Stimulated activated naive CD8-positive, alpha-beta T cell treated with anti-CD3 and anti-CD28 coated beads, Interleukin-15, Interleukin-2, amounts not matched to agents 100 ng/mL and 50 ng/mL, for 24 hours (primary cell): ENCODE measurements at regions not wholly inside any gene's neighbourhood (a gene's known extent, or its start where the extent isn't known, plus 50 kb on each side); places are given as distances from the start of the nearest gene placed in this dataset.
"Not testable (repeated sequence)": the region's sequence is repeated elsewhere in the genome, so short reads cannot be mapped to it uniquely, and the experiment has no call there.

ENCODE experiments used
- H3K27ac Mint-ChIP-seq: one replicate; pipeline ENCODE4 v1.8.0; 2021; ENCODE audit warnings: mild to moderate bottlenecking, mixed read lengths
- H3K27me3 Mint-ChIP-seq: one replicate; pipeline ENCODE4 v1.8.0; 2021; ENCODE audit warnings: mixed read lengths
- H3K36me3 Mint-ChIP-seq: one replicate; pipeline ENCODE4 v1.8.0; 2021; ENCODE audit warnings: low read depth, mixed read lengths
- H3K4me1 Mint-ChIP-seq: one replicate; pipeline ENCODE4 v1.8.0; 2021; ENCODE audit warnings: low read depth, mixed read lengths
- H3K4me3 Mint-ChIP-seq: one replicate; pipeline ENCODE4 v1.8.0; 2021; ENCODE audit warnings: mild to moderate bottlenecking, mixed read lengths
- H3K9me3 Mint-ChIP-seq: one replicate; pipeline ENCODE4 v1.8.0; 2021; ENCODE audit warnings: mixed read lengths

DNA sequence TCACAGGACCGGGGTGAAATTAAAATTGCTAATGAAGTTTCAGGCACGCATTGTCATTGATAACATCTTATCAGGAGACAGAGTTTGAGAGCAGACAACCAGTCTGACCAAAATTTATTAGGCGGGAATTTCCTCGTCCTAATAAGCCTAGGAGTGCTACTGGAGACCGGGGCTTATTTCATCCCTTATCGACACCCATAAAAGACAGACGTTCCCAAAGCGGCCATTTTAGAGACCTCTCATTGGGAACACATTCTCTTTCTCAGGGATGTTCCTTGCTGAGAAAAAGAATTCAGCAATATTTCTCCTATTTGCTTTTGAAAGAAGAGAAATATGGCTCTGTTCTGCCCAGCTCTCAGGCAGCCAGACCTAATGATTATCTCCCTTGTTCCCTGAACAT lies 107.7 kb upstream of the DNAH14 start:
- peaks cover 23% of the 10 kb centered on the region for H3K9me3 Mint-ChIP-seq
- not testable (repeated sequence) for H3K36me3 Mint-ChIP-seq, H3K4me3 Mint-ChIP-seq, H3K4me1 Mint-ChIP-seq, H3K27ac Mint-ChIP-seq
- peaks cover 20% of the 10 kb centered on the region for H3K27me3 Mint-ChIP-seq

- no peak overlapping the region for H3K4me3 Mint-ChIP-seq
- H3K4me1 Mint-ChIP-seq, result no peaks in the 10 kb centered on the region
- H3K36me3 Mint-ChIP-seq, result no peaks in the 10 kb centered on the region
- H3K27ac Mint-ChIP-seq, result no peak overlapping the region
- peaks cover 25% of the 10 kb centered on the region for H3K27me3 Mint-ChIP-seq
- peaks cover 16% of the 10 kb centered on the region for H3K9me3 Mint-ChIP-seq
Measured at GRCh38 chr1:224825525-224826000, 103.9 kb upstream of the DNAH14 start.

DNA sequence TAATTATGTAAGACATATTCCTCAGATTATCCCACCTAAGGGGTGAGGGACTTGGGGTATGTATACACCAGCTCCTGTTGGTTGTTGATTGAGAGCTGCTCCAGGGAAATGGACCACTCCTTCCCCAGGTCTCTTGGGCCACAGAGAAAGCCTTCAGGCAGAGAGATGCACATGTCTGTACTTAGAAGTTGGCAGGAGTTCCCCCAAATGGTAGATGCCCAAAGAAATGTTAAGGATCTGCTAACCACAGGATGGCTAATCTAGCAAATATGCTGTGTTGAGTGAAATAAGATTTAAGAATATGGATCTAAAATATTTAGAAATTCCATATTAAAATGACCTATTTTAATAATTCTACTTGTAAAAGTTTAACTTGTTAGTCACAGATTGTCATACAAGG lies 100.8 kb upstream of the DNAH14 start:
- H3K27ac Mint-ChIP-seq, result no peak overlapping the region
- peaks cover 4% of the 10 kb centered on the region for H3K9me3 Mint-ChIP-seq
- peaks cover 28% of the 10 kb centered on the region for H3K27me3 Mint-ChIP-seq
- no peak overlapping the region for H3K4me3 Mint-ChIP-seq
- H3K4me1 Mint-ChIP-seq, result no peaks in the 10 kb centered on the region
- no peaks in the 10 kb centered on the region for H3K36me3 Mint-ChIP-seq

DNA sequence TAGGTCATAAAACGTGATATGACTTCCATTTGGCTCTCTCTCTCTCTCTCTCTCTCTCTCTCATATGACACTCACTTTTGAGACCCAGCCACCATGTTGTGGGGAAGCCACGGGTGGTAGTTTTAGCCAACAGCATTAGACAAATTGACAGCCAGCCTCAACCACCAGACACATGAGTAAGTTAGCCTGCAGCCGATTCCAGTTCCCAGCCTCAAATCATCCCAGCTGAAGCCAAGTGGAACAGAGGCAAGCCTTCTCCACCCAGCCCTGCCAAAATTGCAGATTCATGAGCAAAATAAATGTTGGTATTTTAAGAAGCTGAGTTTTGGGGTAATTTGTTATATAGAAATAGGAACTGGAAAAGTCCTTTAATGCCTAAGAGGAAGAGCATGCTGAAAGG lies 98.0 kb upstream of the DNAH14 start:
- no peak overlapping the region for H3K27ac Mint-ChIP-seq
- H3K4me1 Mint-ChIP-seq, result no peaks in the 10 kb centered on the region
- no peaks in the 10 kb centered on the region for H3K9me3 Mint-ChIP-seq
- H3K27me3 Mint-ChIP-seq, result peaks cover 24% of the 10 kb centered on the region
- H3K36me3 Mint-ChIP-seq, result no peaks in the 10 kb centered on the region
- H3K4me3 Mint-ChIP-seq, result no peak overlapping the region

GRCh38 chr1:224839648-224840300 lies 89.7 kb upstream of the DNAH14 start:
- H3K36me3 Mint-ChIP-seq, H3K27ac Mint-ChIP-seq, H3K4me3 Mint-ChIP-seq, H3K4me1 Mint-ChIP-seq, H3K9me3 Mint-ChIP-seq, H3K27me3 Mint-ChIP-seq: not testable (repeated sequence)

DNA sequence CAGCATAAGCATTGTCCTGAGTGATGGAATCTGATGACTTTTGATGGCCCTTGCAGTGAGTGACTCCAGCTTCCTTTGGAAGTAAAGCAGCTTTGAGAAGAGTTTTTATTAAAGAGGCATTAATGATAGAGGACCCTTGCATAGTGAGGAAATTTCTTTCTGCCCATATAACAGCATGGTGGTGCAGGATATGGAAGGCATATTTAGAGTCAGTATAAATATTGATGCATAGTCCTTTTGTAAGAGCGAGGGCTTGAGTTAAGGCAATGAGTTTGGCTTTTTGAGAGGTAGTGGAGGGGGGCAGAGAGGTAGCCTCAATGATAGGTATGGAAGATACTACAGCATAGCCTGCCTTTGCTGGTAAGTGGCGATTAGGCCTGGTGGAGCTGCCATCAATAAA lies 87.7 kb upstream of the DNAH14 start:
- H3K9me3 Mint-ChIP-seq, H3K27me3 Mint-ChIP-seq, H3K27ac Mint-ChIP-seq, H3K4me3 Mint-ChIP-seq, H3K4me1 Mint-ChIP-seq, H3K36me3 Mint-ChIP-seq: not testable (repeated sequence)

GRCh38 chr1:224846119-224846907 lies 83.2 kb upstream of the DNAH14 start:
- no peaks in the 10 kb centered on the region for H3K4me1 Mint-ChIP-seq
- no peak overlapping the region for H3K4me3 Mint-ChIP-seq
- H3K36me3 Mint-ChIP-seq, result no peaks in the 10 kb centered on the region
- no peaks in the 10 kb centered on the region for H3K9me3 Mint-ChIP-seq
- no peak overlapping the region for H3K27ac Mint-ChIP-seq
- H3K27me3 Mint-ChIP-seq, result peaks cover 4% of the 10 kb centered on the region

- Mint-ChIP-seq H3K27ac (no peak overlapping the region), H3K27me3 (peaks cover 10% of the 10 kb centered on the region), H3K4me1 (no peaks in the 10 kb centered on the region), H3K36me3 (no peaks in the 10 kb centered on the region), H3K9me3 (no peaks in the 10 kb centered on the region), H3K4me3 (no peak overlapping the region)
Measured at GRCh38 chr1:224850446-224850845, 79.0 kb upstream of the DNAH14 start.

DNA sequence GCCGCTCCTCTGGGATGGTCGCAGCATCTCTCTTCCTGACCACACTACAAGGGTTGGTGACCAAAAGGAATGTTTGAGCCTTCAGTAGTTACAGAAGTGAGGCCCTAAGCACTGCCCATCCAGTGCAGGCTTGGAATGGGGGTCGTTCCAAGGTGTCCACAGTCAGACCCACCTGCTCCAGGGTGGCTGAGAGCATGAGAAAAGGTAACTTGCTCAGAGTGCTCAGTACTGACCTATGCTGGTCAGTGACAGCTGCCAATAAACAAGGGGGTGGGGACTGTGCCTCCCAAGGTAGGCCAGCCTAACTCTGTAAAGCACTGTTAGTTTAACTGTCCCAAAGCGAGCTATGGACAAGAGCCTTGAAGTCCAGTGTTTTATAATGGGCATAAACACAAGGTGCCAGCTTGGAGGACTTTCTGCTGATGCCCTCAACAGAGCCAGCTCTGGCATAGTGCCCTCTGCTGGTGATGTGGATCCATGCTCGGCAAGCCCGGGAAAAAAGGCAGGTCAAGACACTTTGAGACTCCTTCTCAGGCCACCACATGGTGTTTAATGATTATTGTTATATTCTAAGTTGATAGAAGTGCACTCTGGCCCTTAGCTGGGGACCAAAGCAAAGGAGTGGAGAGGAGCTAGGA lies 78.1 kb upstream of the DNAH14 start:
- H3K27me3 Mint-ChIP-seq, result peaks cover 14% of the 10 kb centered on the region
- no peak overlapping the region for H3K27ac Mint-ChIP-seq
- H3K36me3 Mint-ChIP-seq, result no peaks in the 10 kb centered on the region
- no peaks in the 10 kb centered on the region for H3K9me3 Mint-ChIP-seq
- no peak overlapping the region for H3K4me3 Mint-ChIP-seq
- H3K4me1 Mint-ChIP-seq, result no peaks in the 10 kb centered on the region

DNA sequence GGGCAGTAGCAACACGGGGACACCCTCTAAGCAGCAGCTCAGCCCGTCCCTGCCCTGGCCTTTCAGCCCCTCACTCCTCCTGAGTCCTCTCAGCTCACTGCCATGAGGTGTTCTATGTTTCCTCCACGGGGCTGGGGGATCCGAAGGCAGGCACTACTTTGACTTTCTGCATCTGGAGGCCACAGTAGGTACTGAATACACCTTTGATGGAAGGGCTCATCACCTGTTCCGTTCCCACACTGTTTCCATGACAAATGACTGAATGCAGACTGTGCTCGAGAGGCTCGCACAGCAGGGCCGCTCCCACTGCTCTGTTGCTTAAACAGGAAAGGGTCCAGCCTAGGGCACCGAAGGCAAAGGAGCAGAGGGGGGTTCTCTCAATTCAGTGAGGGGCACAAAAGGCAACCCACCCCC lies 77.6 kb upstream of the DNAH14 start:
- Mint-ChIP-seq H3K9me3 (peaks cover 3% of the 10 kb centered on the region), H3K4me3 (no peak overlapping the region), H3K36me3 (no peaks in the 10 kb centered on the region), H3K4me1 (no peaks in the 10 kb centered on the region), H3K27ac (no peak overlapping the region), H3K27me3 (peaks cover 18% of the 10 kb centered on the region)

DNA sequence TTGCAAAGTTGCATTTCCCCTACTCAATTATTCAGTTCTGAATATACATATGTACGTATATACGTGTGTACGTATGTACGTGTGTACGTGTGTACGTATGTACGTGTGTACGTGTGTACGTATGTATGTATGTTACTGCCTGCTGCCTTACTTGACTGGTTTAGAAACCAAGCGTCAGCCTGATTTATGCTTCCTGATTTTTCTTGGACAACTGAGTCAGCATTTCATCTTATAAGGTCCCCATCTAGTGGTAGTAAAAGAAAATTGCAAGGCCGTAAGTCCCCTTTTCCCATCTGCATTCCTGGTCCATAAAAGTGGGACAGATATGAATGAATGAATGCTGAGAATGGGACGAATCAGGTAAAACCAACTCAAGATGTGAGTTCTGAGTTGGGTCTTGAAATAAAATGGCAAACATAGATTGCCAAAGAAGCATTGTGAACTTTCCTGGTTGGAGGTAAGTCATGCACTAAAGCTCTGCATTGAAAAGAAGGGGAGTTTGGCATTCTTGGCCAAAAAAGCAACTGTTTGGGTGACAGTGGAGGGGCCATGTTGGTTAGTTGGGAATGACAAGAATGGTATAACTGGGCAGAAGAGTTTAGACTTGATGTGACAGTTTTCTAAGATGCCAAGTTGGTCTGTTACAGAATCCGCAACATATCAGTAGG lies 76.4 kb upstream of the DNAH14 start:
- H3K36me3 Mint-ChIP-seq, result no peaks in the 10 kb centered on the region
- peaks cover 18% of the 10 kb centered on the region for H3K27me3 Mint-ChIP-seq
- no peak overlapping the region for H3K4me3 Mint-ChIP-seq
- H3K4me1 Mint-ChIP-seq, result no peaks in the 10 kb centered on the region
- no peak overlapping the region for H3K27ac Mint-ChIP-seq
- H3K9me3 Mint-ChIP-seq, result peaks cover 6% of the 10 kb centered on the region

DNA sequence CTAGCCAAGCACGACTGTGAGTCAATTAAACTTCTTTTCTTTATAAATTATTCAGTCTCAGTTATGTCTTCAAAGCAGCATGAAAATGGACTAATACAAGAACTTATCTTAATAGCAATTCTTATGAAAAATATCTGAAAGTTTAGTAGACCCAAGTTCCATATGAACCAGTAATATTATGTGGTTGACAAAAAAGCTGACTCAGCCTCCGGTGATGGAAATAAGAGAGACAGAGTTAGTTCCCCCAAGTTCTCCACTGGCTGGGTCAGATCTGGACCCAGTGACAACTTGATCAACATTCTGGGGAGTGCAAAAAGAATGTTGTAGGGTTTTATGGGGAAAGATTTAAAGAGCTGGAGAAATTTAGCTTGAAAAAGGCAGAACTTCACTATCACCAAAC lies 72.5 kb upstream of the DNAH14 start:
- Mint-ChIP-seq H3K27me3 (peaks cover 19% of the 10 kb centered on the region), H3K27ac (no peak overlapping the region), H3K4me1 (no peaks in the 10 kb centered on the region), H3K9me3 (peaks cover 6% of the 10 kb centered on the region), H3K4me3 (no peak overlapping the region), H3K36me3 (no peaks in the 10 kb centered on the region)

- Mint-ChIP-seq H3K4me3 (no peak overlapping the region), H3K4me1 (no peaks in the 10 kb centered on the region), H3K27me3 (peaks cover 19% of the 10 kb centered on the region), H3K36me3 (no peaks in the 10 kb centered on the region), H3K27ac (no peak overlapping the region), H3K9me3 (peaks cover 6% of the 10 kb centered on the region)
Measured at GRCh38 chr1:224859651-224860050, 69.8 kb upstream of the DNAH14 start.

DNA sequence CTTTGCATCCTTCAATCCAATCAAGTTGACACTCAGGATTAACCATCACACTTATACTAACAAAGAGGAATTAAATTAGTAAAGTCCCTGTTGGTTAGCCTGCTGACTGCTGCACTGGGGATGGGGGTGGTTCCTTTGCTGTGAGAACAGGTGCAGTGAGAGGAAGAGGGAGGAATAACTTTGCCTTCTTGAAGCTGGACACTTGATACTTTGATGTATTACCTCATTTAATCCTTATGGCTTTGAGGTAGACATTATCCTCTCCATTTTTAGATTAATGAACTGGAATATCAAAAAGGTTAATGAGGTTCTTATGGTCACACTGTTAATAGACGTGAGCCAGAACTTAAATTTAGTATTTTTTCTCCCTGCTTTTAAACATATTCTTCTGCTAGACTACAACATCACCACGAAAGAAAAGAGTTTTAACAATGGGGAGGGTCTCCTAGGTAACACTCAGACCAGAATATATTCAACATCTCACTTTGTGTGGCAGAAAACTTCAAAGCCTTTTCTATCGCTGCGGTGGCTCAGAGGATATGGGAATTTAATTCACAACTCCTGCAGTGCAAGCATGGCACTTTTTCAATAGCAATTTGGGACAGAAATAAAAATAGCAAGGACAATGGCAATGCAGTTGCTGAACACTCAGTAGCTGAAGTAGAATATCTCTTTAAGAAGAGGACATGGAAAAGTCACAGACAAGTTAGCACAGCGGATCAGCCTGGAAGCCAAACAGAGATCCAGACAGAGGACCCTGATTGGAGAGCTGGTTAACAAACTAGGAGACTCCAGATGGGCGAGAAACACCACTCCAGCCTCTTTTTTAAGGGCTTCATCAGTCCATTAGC lies 68.8 kb upstream of the DNAH14 start:
- Mint-ChIP-seq H3K4me3 (no peak overlapping the region), H3K9me3 (peaks cover 6% of the 10 kb centered on the region), H3K27me3 (peaks cover 19% of the 10 kb centered on the region), H3K27ac (no peak overlapping the region), H3K4me1 (no peaks in the 10 kb centered on the region), H3K36me3 (no peaks in the 10 kb centered on the region)
